ENCODE measurements at regions not wholly inside any gene's neighbourhood (a gene's known extent, or its start where the extent isn't known, plus 50 kb on each side); places are given as distances from the start of the nearest gene placed in this dataset.

- intact Hi-C loops (cut with DNase I) = no loop called here
- DNase-seq (no peak), ATAC-seq (peak in 1 of 4 donors; percentile 28)
- 76% methylated on average over 3 of the region's 3 CpGs for WGBS (ENCODE audit: insufficient coverage, low coverage, low lambda C conversion rate, missing lambda C conversion rate)
- Histone ChIP-seq H3K4me3 (no peak overlapping the region), H3K36me3 (no peaks in the 10 kb centered on the region), H3K9me3 (no peaks in the 10 kb centered on the region), H3K4me1 (no peaks in the 10 kb centered on the region), H3K27ac (no peak overlapping the region), H3K27me3 (no peaks in the 10 kb centered on the region)
- TF ChIP-seq POLR2A (IDR thresholded peaks at IDR 0.05) = no peak
- no peak for TF ChIP-seq CTCF (IDR thresholded peaks at IDR 0.05)
Observed at GRCh38 chr3:177646749-177647148, 449.5 kb upstream of the TBL1XR1 start.

- Histone ChIP-seq H3K9me3 (no peaks in the 10 kb centered on the region), H3K36me3 (no peaks in the 10 kb centered on the region), H3K4me1 (no peaks in the 10 kb centered on the region), H3K27ac (no peak overlapping the region), H3K4me3 (no peak overlapping the region), H3K27me3 (no peaks in the 10 kb centered on the region)
- TF ChIP-seq POLR2A (IDR thresholded peaks at IDR 0.05) = no peak
- TF ChIP-seq CTCF (IDR thresholded peaks at IDR 0.05) = no peak
- DNase-seq (no peak), ATAC-seq (no peak)
- intact Hi-C loops (cut with DNase I) = no loop called here
- WGBS (ENCODE audit: insufficient coverage, low coverage, low lambda C conversion rate, missing lambda C conversion rate) = 54% methylated on average over 3 of the region's 3 CpGs
Observed at GRCh38 chr3:177647341-177647740, 450.1 kb upstream of the TBL1XR1 start.

- 33% methylated on average over 2 of the region's 4 CpGs for WGBS (ENCODE audit: insufficient coverage, low coverage, low lambda C conversion rate, missing lambda C conversion rate)
- Histone ChIP-seq H3K36me3 (no peaks in the 10 kb centered on the region), H3K27me3 (no peaks in the 10 kb centered on the region), H3K4me1 (no peaks in the 10 kb centered on the region), H3K27ac (no peak overlapping the region), H3K9me3 (no peaks in the 10 kb centered on the region), H3K4me3 (no peak overlapping the region)
- ATAC-seq (no peak), DNase-seq (no peak)
- intact Hi-C loops (cut with DNase I) = no loop called here
- TF ChIP-seq POLR2A (IDR thresholded peaks at IDR 0.05) = no peak
Observed at GRCh38 chr3:177647876-177648275, 450.6 kb upstream of the TBL1XR1 start.

- Histone ChIP-seq H3K36me3 (no peaks in the 10 kb centered on the region), H3K27me3 (no peaks in the 10 kb centered on the region), H3K4me1 (no peaks in the 10 kb centered on the region), H3K27ac (no peak overlapping the region), H3K9me3 (no peaks in the 10 kb centered on the region), H3K4me3 (no peak overlapping the region)
- no peak for TF ChIP-seq POLR2A (IDR thresholded peaks at IDR 0.05)
- TF ChIP-seq CTCF (IDR thresholded peaks at IDR 0.05) = no peak
- DNase-seq (no peak), ATAC-seq (peak in 2 of 4 donors; percentile 19 to 22)
- 88% methylated on average over 3 of the region's 5 CpGs for WGBS (ENCODE audit: insufficient coverage, low coverage, low lambda C conversion rate, missing lambda C conversion rate)
- intact Hi-C loops (cut with DNase I) = no loop called here
Observed at GRCh38 chr3:177652556-177653291, 455.4 kb upstream of the TBL1XR1 start.

- Histone ChIP-seq H3K27me3 (no peaks in the 10 kb centered on the region), H3K4me3 (no peak overlapping the region), H3K9me3 (no peaks in the 10 kb centered on the region), H3K27ac (no peak overlapping the region), H3K4me1 (no peaks in the 10 kb centered on the region), H3K36me3 (no peaks in the 10 kb centered on the region)
- intact Hi-C loops (cut with DNase I) = no loop called here
- 86% methylated on average over 3 of the region's 4 CpGs for WGBS (ENCODE audit: insufficient coverage, low coverage, low lambda C conversion rate, missing lambda C conversion rate)
- TF ChIP-seq POLR2A (IDR thresholded peaks at IDR 0.05) (no peak), CTCF (IDR thresholded peaks at IDR 0.05) (no peak)
- no peak for ATAC-seq
- DNase-seq = no peak
Observed at GRCh38 chr3:177657243-177657642, 460.0 kb upstream of the TBL1XR1 start.
